ENCODE measurements at regions not wholly inside any gene's neighbourhood (a gene's known extent, or its start where the extent isn't known, plus 50 kb on each side); places are given as distances from the start of the nearest gene placed in this dataset.
"Not testable (repeated sequence)": the region's sequence is repeated elsewhere in the genome, so short reads cannot be mapped to it uniquely, and the experiment has no call there.

- no peak for DNase-seq
Measured at GRCh38 chr2:240191001-240191400, 50.5 kb upstream of the OTOS start.

- no peak for DNase-seq
Measured at GRCh38 chr2:240192661-240193060, 52.2 kb upstream of the OTOS start.

GRCh38 chr2:240194341-240194762, 53.9 kb upstream of the OTOS start:
- DNase-seq: not testable (repeated sequence)

GRCh38 chr2:240195316-240195861, 54.9 kb upstream of the OTOS start:
- no peak for DNase-seq

GRCh38 chr2:240196716-240197461, 56.4 kb upstream of the OTOS start:
- DNase-seq: no peak

- DNase-seq: no peak
Measured at GRCh38 chr2:240197462-240198139, 57.1 kb upstream of the OTOS start.

- DNase-seq: no peak
Measured at GRCh38 chr2:240198226-240198625, 57.8 kb upstream of the OTOS start.

- DNase-seq: no peak
Measured at GRCh38 chr2:240199133-240199870, 58.8 kb upstream of the OTOS start.

GRCh38 chr2:240200230-240201051, 60.0 kb upstream of the OTOS start:
- no peak for DNase-seq

- DNase-seq: no peak
Measured at GRCh38 chr2:240201866-240202265, 61.4 kb upstream of the OTOS start.

GRCh38 chr2:240202586-240202985, 62.1 kb upstream of the OTOS start:
- no peak for DNase-seq

- no peak for DNase-seq
Measured at GRCh38 chr2:240203031-240203787, 62.8 kb upstream of the OTOS start.

GRCh38 chr2:240203788-240204270, 63.4 kb upstream of the OTOS start:
- no peak for DNase-seq

GRCh38 chr2:240204431-240205276, 64.2 kb upstream of the OTOS start:
- DNase-seq: no peak

- no peak for DNase-seq
Measured at GRCh38 chr2:240205348-240205747, 64.9 kb upstream of the OTOS start.

GRCh38 chr2:240205772-240206171, 65.3 kb upstream of the OTOS start:
- no peak for DNase-seq

- DNase-seq: no peak
Measured at GRCh38 chr2:240206630-240207029, 66.2 kb upstream of the OTOS start.

GRCh38 chr2:240207661-240208060, 67.2 kb upstream of the OTOS start:
- DNase-seq: no peak

- no peak for DNase-seq
Measured at GRCh38 chr2:240208096-240208495, 67.6 kb upstream of the OTOS start.

GRCh38 chr2:240208631-240209211, 68.3 kb upstream of the OTOS start:
- no peak for DNase-seq
